HL-60 (cell line): ENCODE measurements at regions not wholly inside any gene's neighbourhood (a gene's known extent, or its start where the extent isn't known, plus 50 kb on each side); places are given as distances from the start of the nearest gene placed in this dataset.

ENCODE experiments used
- DNase-seq, 2 experiments: peaks; one replicate each; pipeline ENCODE4 v3.0.0-alpha.2; 2010 to 2020; ENCODE audit warnings: low read depth in 1 of 2, low spot score in 1 of 2
- H3K27ac ChIP-seq: fragments of 250-450 bp; sonication (Bioruptor Pico); replicated peaks from 2 replicates; pipeline ENCODE4 v1.5.1; 2020; ENCODE audit warnings: mild to moderate bottlenecking, moderate library complexity
- H3K27me3 ChIP-seq: fragments of 250-450 bp; sonication (Bioruptor Pico); 2 replicates; pipeline ENCODE4 v1.5.1; 2021; ENCODE audit warnings: mild to moderate bottlenecking, moderate library complexity; ENCODE audit not compliant: insufficient read depth, poor library complexity, severe bottlenecking
- H3K4me3 ChIP-seq: replicated peaks from 2 replicates; pipeline ENCODE4 v1.5.1; 2011; ENCODE audit warnings: mild to moderate bottlenecking, control low read depth, low read length; ENCODE audit not compliant: insufficient read depth
- GABPA ChIP-seq: IDR thresholded peaks from 2 replicates; pipeline ENCODE4 v1.6.1; 2012; ENCODE audit warnings: low read depth
- POLR2AphosphoS5 ChIP-seq: IDR thresholded peaks from 2 replicates; pipeline ENCODE4 v1.6.1; 2012; ENCODE audit warnings: low read depth
- SPI1 ChIP-seq: IDR thresholded peaks from 2 replicates; pipeline ENCODE4 v1.6.1; 2012; ENCODE audit warnings: low read depth, mild to moderate bottlenecking, borderline replicate concordance
- TF ChIP-seq, protein P1 (sequence below): IDR thresholded peaks from one replicate; pipeline ENCODE4 v1.5.1; 2011; ENCODE audit warnings: low read length, control low read depth, inconsistent platforms; ENCODE audit not compliant: insufficient read depth
- TF ChIP-seq, protein P2 (sequence below): IDR thresholded peaks from 2 replicates; pipeline ENCODE4 v1.6.1; 2012; ENCODE audit warnings: low read depth; ENCODE audit not compliant: insufficient replicate concordance

DNA sequence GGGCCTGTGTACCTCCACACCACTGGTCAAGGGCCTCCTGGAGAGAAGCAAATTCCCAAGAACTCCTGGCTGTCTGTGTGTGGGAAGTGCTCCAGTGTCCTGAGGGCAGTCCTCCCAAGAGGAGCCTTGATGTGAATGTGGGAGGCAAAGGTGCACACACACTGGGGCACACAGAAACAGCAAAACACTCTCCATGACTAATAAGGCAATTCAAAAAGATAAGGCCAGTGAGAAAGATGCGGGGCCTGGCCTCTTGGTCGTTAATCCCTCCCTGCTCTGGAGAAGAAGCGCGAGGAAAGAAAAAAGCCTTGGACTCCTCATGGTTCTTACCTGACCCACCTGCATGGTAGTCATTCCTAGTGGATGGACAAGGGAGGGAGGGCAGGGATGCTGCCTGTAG lies 373.2 kb downstream of the SLC4A3 start:
- TF ChIP-seq GABPA = no peak
- TF ChIP-seq POLR2AphosphoS5 = no peak
- TF ChIP-seq, protein P1, sequence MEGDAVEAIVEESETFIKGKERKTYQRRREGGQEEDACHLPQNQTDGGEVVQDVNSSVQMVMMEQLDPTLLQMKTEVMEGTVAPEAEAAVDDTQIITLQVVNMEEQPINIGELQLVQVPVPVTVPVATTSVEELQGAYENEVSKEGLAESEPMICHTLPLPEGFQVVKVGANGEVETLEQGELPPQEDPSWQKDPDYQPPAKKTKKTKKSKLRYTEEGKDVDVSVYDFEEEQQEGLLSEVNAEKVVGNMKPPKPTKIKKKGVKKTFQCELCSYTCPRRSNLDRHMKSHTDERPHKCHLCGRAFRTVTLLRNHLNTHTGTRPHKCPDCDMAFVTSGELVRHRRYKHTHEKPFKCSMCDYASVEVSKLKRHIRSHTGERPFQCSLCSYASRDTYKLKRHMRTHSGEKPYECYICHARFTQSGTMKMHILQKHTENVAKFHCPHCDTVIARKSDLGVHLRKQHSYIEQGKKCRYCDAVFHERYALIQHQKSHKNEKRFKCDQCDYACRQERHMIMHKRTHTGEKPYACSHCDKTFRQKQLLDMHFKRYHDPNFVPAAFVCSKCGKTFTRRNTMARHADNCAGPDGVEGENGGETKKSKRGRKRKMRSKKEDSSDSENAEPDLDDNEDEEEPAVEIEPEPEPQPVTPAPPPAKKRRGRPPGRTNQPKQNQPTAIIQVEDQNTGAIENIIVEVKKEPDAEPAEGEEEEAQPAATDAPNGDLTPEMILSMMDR = no peak
- TF ChIP-seq SPI1 = no peak
- TF ChIP-seq, protein P2, sequence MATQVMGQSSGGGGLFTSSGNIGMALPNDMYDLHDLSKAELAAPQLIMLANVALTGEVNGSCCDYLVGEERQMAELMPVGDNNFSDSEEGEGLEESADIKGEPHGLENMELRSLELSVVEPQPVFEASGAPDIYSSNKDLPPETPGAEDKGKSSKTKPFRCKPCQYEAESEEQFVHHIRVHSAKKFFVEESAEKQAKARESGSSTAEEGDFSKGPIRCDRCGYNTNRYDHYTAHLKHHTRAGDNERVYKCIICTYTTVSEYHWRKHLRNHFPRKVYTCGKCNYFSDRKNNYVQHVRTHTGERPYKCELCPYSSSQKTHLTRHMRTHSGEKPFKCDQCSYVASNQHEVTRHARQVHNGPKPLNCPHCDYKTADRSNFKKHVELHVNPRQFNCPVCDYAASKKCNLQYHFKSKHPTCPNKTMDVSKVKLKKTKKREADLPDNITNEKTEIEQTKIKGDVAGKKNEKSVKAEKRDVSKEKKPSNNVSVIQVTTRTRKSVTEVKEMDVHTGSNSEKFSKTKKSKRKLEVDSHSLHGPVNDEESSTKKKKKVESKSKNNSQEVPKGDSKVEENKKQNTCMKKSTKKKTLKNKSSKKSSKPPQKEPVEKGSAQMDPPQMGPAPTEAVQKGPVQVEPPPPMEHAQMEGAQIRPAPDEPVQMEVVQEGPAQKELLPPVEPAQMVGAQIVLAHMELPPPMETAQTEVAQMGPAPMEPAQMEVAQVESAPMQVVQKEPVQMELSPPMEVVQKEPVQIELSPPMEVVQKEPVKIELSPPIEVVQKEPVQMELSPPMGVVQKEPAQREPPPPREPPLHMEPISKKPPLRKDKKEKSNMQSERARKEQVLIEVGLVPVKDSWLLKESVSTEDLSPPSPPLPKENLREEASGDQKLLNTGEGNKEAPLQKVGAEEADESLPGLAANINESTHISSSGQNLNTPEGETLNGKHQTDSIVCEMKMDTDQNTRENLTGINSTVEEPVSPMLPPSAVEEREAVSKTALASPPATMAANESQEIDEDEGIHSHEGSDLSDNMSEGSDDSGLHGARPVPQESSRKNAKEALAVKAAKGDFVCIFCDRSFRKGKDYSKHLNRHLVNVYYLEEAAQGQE = no peak
- no peak for DNase-seq
- Histone ChIP-seq H3K27ac (no peak overlapping the region), H3K27me3 (no peaks in the 10 kb centered on the region), H3K4me3 (no peak overlapping the region)

DNA sequence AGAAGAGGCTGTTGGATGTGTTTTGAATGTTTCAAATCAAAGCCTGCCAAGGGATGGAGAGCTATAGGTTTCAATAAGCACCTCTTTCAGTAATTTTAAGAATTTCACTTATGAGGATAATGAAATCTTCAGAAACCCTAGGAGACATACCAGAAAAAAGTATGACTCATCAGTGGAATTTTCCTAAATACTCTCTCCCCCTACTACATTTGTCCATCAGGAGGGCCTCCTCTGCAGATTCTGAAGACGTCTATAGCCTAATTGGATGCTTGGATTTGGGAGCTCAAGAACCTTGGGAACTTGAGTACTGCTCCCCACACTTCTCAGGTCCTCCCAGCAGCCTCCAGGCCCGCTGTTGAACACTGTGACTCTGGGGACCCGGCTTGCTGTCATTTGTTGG lies 374.3 kb downstream of the SLC4A3 start:
- TF ChIP-seq GABPA (no peak), POLR2AphosphoS5 (no peak), SPI1 (no peak)
- TF ChIP-seq, protein P2 = no peak
- TF ChIP-seq, protein P1 = no peak
- Histone ChIP-seq H3K27me3 (no peaks in the 10 kb centered on the region), H3K27ac (no peak overlapping the region), H3K4me3 (no peak overlapping the region)
- DNase-seq = no peak

DNA sequence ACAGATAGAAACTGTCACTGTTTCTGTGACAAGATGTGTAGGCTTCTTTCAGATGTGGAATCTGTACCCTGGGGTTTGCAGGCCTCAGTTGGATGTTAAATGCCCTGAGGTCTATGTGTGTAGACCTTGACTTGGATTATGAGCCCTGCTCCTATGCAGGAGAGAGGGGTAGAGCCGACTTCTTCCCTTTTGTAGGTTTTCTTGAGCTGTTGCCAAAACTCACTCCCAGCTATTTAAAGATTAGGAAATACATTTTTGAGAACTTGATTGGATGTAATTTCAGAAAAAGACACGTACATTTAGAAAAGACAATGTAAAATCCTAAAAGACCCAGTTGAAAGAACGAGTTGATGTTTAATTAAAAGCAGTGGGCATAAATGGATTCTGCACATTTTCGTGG lies 374.8 kb downstream of the SLC4A3 start:
- H3K27ac ChIP-seq = no peak overlapping the region
- H3K27me3 ChIP-seq = no peaks in the 10 kb centered on the region

More for the DNA sequence above, 374.8 kb downstream of the SLC4A3 start:
- no peak for DNase-seq
- H3K4me3 ChIP-seq = no peak overlapping the region
- TF ChIP-seq, protein P2 = no peak
